H9 (cell line): ENCODE measurements at regions not wholly inside any gene's neighbourhood (a gene's known extent, or its start where the extent isn't known, plus 50 kb on each side); places are given as distances from the start of the nearest gene placed in this dataset.

ENCODE experiments used
- DNase-seq: peaks from one replicate; pipeline ENCODE4 v3.0.0-alpha.2; 2017
- H2AFZ ChIP-seq: one replicate; pipeline ENCODE4 v1.6.1; 2013; ENCODE audit warnings: mild to moderate bottlenecking, low read length, control low read depth, moderate library complexity
- H2AK5ac ChIP-seq: 2 replicates; pipeline ENCODE4 v1.6.1; 2013; ENCODE audit warnings: low read length, control low read depth, mixed read lengths; ENCODE audit not compliant: insufficient read length
- H2BK120ac ChIP-seq: one replicate; pipeline ENCODE4 v1.6.1; 2013; ENCODE audit warnings: low read depth, mild to moderate bottlenecking, low read length, control low read depth, inconsistent platforms; ENCODE audit not compliant: poor library complexity, severe bottlenecking
- H2BK12ac ChIP-seq: 2 replicates; pipeline ENCODE4 v1.6.1; 2013; ENCODE audit warnings: low read length, control low read depth, mixed read lengths, low read depth; ENCODE audit not compliant: insufficient read length
- H2BK15ac ChIP-seq: 2 replicates; pipeline ENCODE4 v1.6.1; 2013; ENCODE audit warnings: low read depth, low read length, control low read depth
- H2BK20ac ChIP-seq: one replicate; pipeline ENCODE4 v1.6.1; 2013; ENCODE audit warnings: low read depth, mild to moderate bottlenecking, low read length, control low read depth, inconsistent platforms; ENCODE audit not compliant: poor library complexity, severe bottlenecking
- H2BK5ac ChIP-seq: 2 replicates; pipeline ENCODE4 v1.6.1; 2013; ENCODE audit warnings: low read length, control low read depth, mixed read lengths; ENCODE audit not compliant: insufficient read length
- H3K14ac ChIP-seq: 2 replicates; pipeline ENCODE4 v1.6.1; 2013; ENCODE audit warnings: low read length, control low read depth; ENCODE audit not compliant: insufficient read depth
- H3K18ac ChIP-seq: 2 replicates; pipeline ENCODE4 v1.6.1; 2013; ENCODE audit warnings: low read depth, mild to moderate bottlenecking, mixed read lengths, low read length, control low read depth; ENCODE audit not compliant: insufficient read length
- H3K23ac ChIP-seq: 2 replicates; pipeline ENCODE4 v1.6.1; 2013; ENCODE audit warnings: low read length, control low read depth, mixed read lengths, low read depth; ENCODE audit not compliant: insufficient read length
- H3K23me2 ChIP-seq: 2 replicates; pipeline ENCODE4 v1.6.1; 2013; ENCODE audit warnings: low read depth, mild to moderate bottlenecking, mixed read lengths, low read length, control low read depth; ENCODE audit not compliant: insufficient read length, poor library complexity, severe bottlenecking
- H3K27ac ChIP-seq: 2 replicates; pipeline ENCODE4 v1.5.1; 2013; ENCODE audit warnings: low read length, control low read depth, mixed read lengths, low read depth; ENCODE audit not compliant: insufficient read length
- H3K27me3 ChIP-seq: 2 replicates; pipeline ENCODE4 v1.6.1; 2013; ENCODE audit warnings: low read length, control low read depth, inconsistent platforms; ENCODE audit not compliant: insufficient read depth
- H3K4ac ChIP-seq: 2 replicates; pipeline ENCODE4 v1.6.1; 2013; ENCODE audit warnings: low read depth, mild to moderate bottlenecking, control low read depth, inconsistent platforms, low read length, moderate library complexity
- H3K4me1 ChIP-seq: 2 replicates; pipeline ENCODE4 v1.6.1; 2013; ENCODE audit warnings: low read length, control low read depth, inconsistent platforms; ENCODE audit not compliant: insufficient read depth
- H3K4me2 ChIP-seq: 2 replicates; pipeline ENCODE4 v1.6.1; 2013; ENCODE audit warnings: low read length, control low read depth, mixed read lengths; ENCODE audit not compliant: insufficient read length, insufficient read depth
- H3K56ac ChIP-seq: 2 replicates; pipeline ENCODE4 v1.6.1; 2013; ENCODE audit warnings: low read depth, mild to moderate bottlenecking, mixed read lengths, low read length, control low read depth; ENCODE audit not compliant: insufficient read length
- H3K79me1 ChIP-seq: 2 replicates; pipeline ENCODE4 v1.6.1; 2013; ENCODE audit warnings: low read depth, mild to moderate bottlenecking, moderate library complexity, low read length, control low read depth, inconsistent platforms; ENCODE audit not compliant: insufficient read depth, poor library complexity, severe bottlenecking
- H3K79me2 ChIP-seq: 2 replicates; pipeline ENCODE4 v1.6.1; 2013; ENCODE audit warnings: low read length, control low read depth, inconsistent platforms; ENCODE audit not compliant: insufficient read depth
- H3K9ac ChIP-seq: 2 replicates; pipeline ENCODE4 v1.6.1; 2013; ENCODE audit warnings: low read length, control low read depth, mixed read lengths; ENCODE audit not compliant: insufficient read length; ENCODE audit errors: extremely low read depth
- H3K9me3 ChIP-seq: one replicate; pipeline ENCODE4 v1.6.1; 2013; ENCODE audit warnings: low read depth, low read length, inconsistent platforms; ENCODE audit not compliant: control insufficient read depth
- H3T11ph ChIP-seq: one replicate; pipeline ENCODE4 v1.6.1; 2013; ENCODE audit warnings: mild to moderate bottlenecking, low read length, control low read depth, inconsistent platforms
- H4K20me1 ChIP-seq: one replicate; pipeline ENCODE4 v1.6.1; 2013; ENCODE audit not compliant: control insufficient read depth, insufficient read length, insufficient read depth
- H4K5ac ChIP-seq: 2 replicates; pipeline ENCODE4 v1.6.1; 2013; ENCODE audit warnings: low read depth, mild to moderate bottlenecking, mixed read lengths, low read length, control low read depth; ENCODE audit not compliant: insufficient read length
- H4K8ac ChIP-seq: replicated peaks from 2 replicates; pipeline ENCODE4 v1.6.1; 2013; ENCODE audit warnings: low read length, control low read depth, mixed read lengths, low read depth; ENCODE audit not compliant: insufficient read length
- H4K91ac ChIP-seq: 2 replicates; pipeline ENCODE4 v1.6.1; 2013; ENCODE audit warnings: low read depth, mild to moderate bottlenecking, moderate library complexity, mixed read lengths, low read length, control low read depth; ENCODE audit not compliant: insufficient read length
- H3K27ac Mint-ChIP-seq, 3 experiments: 2 replicates in 2 of 3; 3 replicates in 1 of 3; pipeline ENCODE4 v1.8.0; 2020 to 2021; ENCODE audit warnings: mixed read lengths in 3 of 3, mild to moderate bottlenecking in 1 of 3, moderate library complexity in 1 of 3
- H3K27me3 Mint-ChIP-seq: 2 replicates; pipeline ENCODE4 v1.8.0; 2021; ENCODE audit warnings: low read depth, mild to moderate bottlenecking, moderate library complexity, mixed read lengths
- H3K36me3 Mint-ChIP-seq, 3 experiments: 2 replicates in 2 of 3; 3 replicates in 1 of 3; pipeline ENCODE4 v1.8.0; 2020 to 2021; ENCODE audit warnings: low read depth in 3 of 3, mixed read lengths in 3 of 3; ENCODE audit not compliant: insufficient read depth in 1 of 3
- H3K4me1 Mint-ChIP-seq, 2 experiments: 2 replicates each; pipeline ENCODE4 v1.8.0; 2020; ENCODE audit warnings: mixed read lengths in 2 of 2
- H3K4me3 Mint-ChIP-seq, 2 experiments: 2 replicates in 1 of 2; 3 replicates in 1 of 2; pipeline ENCODE4 v1.8.0; 2020 to 2021; ENCODE audit warnings: mild to moderate bottlenecking in 2 of 2, mixed read lengths in 2 of 2, moderate library complexity in 1 of 2
- H3K9me3 Mint-ChIP-seq, 2 experiments: 2 replicates in 1 of 2; 3 replicates in 1 of 2; pipeline ENCODE4 v1.8.0; 2020; ENCODE audit warnings: mild to moderate bottlenecking in 2 of 2, mixed read lengths in 2 of 2, moderate library complexity in 1 of 2
- CTCF ChIP-seq: fragments of 200-600 bp; sonication (generic); conservative IDR thresholded peaks from 3 replicates; pipeline ENCODE4 v1.8.0; 2021; ENCODE audit warnings: antibody characterized with exemption, mild to moderate bottlenecking
- WGBS: extraction: QIAGEN DNeasy Blood & Tissue Kit; methylation state at CpG from one replicate; pipeline ENCODE4 v1.1.7; 2013; ENCODE audit warnings: missing lambda C conversion rate, low lambda C conversion rate, mixed read lengths; ENCODE audit not compliant: insufficient read length; ENCODE audit errors: extremely low coverage; 5-methylcytosine and 5-hydroxymethylcytosine counted together

- no peaks in the 10 kb centered on the region for H3K27me3 Mint-ChIP-seq
- no peak overlapping the region for H3K18ac ChIP-seq
- no CpG with 5 or more reads among the region's 4 CpGs for WGBS
Observed at GRCh38 chr21:26753822-26754221, 91.4 kb downstream of the ADAMTS1 start.

More at GRCh38 chr21:26753822-26754221, 91.4 kb downstream of the ADAMTS1 start:
- Histone ChIP-seq H4K20me1 (no peaks in the 10 kb centered on the region), H3K23ac (no peak overlapping the region), H2BK12ac (no peak overlapping the region), H3K14ac (no peak overlapping the region), H3K4ac (no peak overlapping the region), H2BK120ac (no peak overlapping the region), H3K4me2 (no peak overlapping the region), H4K5ac (no peak overlapping the region), H3K4me1 (no peaks in the 10 kb centered on the region), H3K9ac (no peak overlapping the region), H3K27ac (no peak overlapping the region), H2BK20ac (no peak overlapping the region), H3K23me2 (no peaks in the 10 kb centered on the region), H2AK5ac (no peak overlapping the region), H3T11ph (no peak overlapping the region), H3K27me3 (no peaks in the 10 kb centered on the region), H3K79me1 (no peaks in the 10 kb centered on the region), H2BK15ac (no peak overlapping the region), H3K9me3 (no peaks in the 10 kb centered on the region), H3K56ac (no peak overlapping the region), H4K91ac (no peak overlapping the region), H4K8ac (no peak overlapping the region), H2AFZ (no peak overlapping the region), H2BK5ac (no peak overlapping the region), H3K79me2 (no peaks in the 10 kb centered on the region)
- no peaks in the 10 kb centered on the region for H3K9me3 Mint-ChIP-seq
- H3K4me3 Mint-ChIP-seq = no peak overlapping the region
- H3K36me3 Mint-ChIP-seq = no peaks in the 10 kb centered on the region
- H3K27ac Mint-ChIP-seq = no peak overlapping the region
- H3K4me1 Mint-ChIP-seq = no peaks in the 10 kb centered on the region
- DNase-seq = no peak
- TF ChIP-seq CTCF = no peak
